HEK293 (cell line): ENCODE measurements at regions not wholly inside any gene's neighbourhood (a gene's known extent, or its start where the extent isn't known, plus 50 kb on each side); places are given as distances from the start of the nearest gene placed in this dataset.

ENCODE experiments used
- CTCF ChIA-PET: fragments of 350-600 bp; formaldehyde crosslinking; extraction: SDS; loops from one replicate; lab custom pipeline; 2021; ENCODE audit warnings: antibody characterized with exemption; lab: Yijun Ruan, JAX
- POLR2A ChIA-PET: fragments of 300-600 bp; formaldehyde crosslinking; extraction: SDS; loops from one replicate; lab custom pipeline; 2020; ENCODE audit warnings: antibody characterized with exemption, inconsistent platforms; lab: Yijun Ruan, JAX
- H3K27ac ChIP-seq: fragments of 200-500 bp; sonication (Bioruptor generic); 2 replicates; pipeline ENCODE4 v1.5.1; 2014; ENCODE audit warnings: low read depth, low read length, control low read depth, inconsistent platforms; ENCODE audit errors: extremely low read depth
- H3K36me3 ChIP-seq, 2 experiments: fragments of 200-500 bp in 1 of 2; sonication (Bioruptor generic) in 1 of 2; 1 replicate in 1 of 2; 2 replicates in 1 of 2; pipeline ENCODE4 v1.5.1; 2014 to 2017; ENCODE audit warnings: inconsistent platforms in 2 of 2, low read length in 2 of 2; ENCODE audit not compliant: control insufficient read depth in 2 of 2, insufficient read depth in 1 of 2
- H3K4me1 ChIP-seq: fragments of 200-500 bp; sonication (Bioruptor generic); 2 replicates; pipeline ENCODE4 v1.5.1; 2014; ENCODE audit warnings: mild to moderate bottlenecking, low read length, inconsistent platforms; ENCODE audit not compliant: control insufficient read depth, insufficient read depth
- H3K4me3 ChIP-seq: 2 replicates; pipeline ENCODE4 v1.5.1; 2011; ENCODE audit warnings: low read depth, mild to moderate bottlenecking, control low read depth, low read length, moderate library complexity
- H3K9me3 ChIP-seq: fragments of 200-500 bp; sonication (Bioruptor generic); 2 replicates; pipeline ENCODE4 v1.5.1; 2014; ENCODE audit warnings: low read depth, low read length, inconsistent platforms; ENCODE audit not compliant: control insufficient read depth, insufficient read depth
- FEZF1 ChIP-seq: fragments of 450-650 bp; formaldehyde crosslinking; IDR thresholded peaks from 2 replicates; pipeline ENCODE4 v1.5.1; 2016; ENCODE audit warnings: missing biosample characterization, missing genetic modification characterization
- GLI4 ChIP-seq: fragments of 450-650 bp; formaldehyde crosslinking; IDR thresholded peaks from 2 replicates; pipeline ENCODE4 v1.5.1; 2016; ENCODE audit warnings: missing biosample characterization, missing genetic modification characterization
- KLF8 ChIP-seq: fragments of 450-650 bp; formaldehyde crosslinking; IDR thresholded peaks from 2 replicates; pipeline ENCODE4 v1.5.1; 2016; ENCODE audit warnings: missing biosample characterization, missing genetic modification characterization
- PRDM1 ChIP-seq: fragments of 450-650 bp; formaldehyde crosslinking; IDR thresholded peaks from 2 replicates; pipeline ENCODE4; 2016; ENCODE audit warnings: missing biosample characterization, missing genetic modification characterization
- SP2 ChIP-seq: fragments of 450-650 bp; formaldehyde crosslinking; IDR thresholded peaks from 2 replicates; pipeline ENCODE4 v1.5.1; 2016; ENCODE audit warnings: missing biosample characterization, missing genetic modification characterization
- SP7 ChIP-seq: fragments of 450-650 bp; formaldehyde crosslinking; IDR thresholded peaks from 2 replicates; pipeline ENCODE4 v1.5.1; 2016; ENCODE audit warnings: missing biosample characterization, missing genetic modification characterization
- ZBTB11 ChIP-seq: fragments of 450-650 bp; formaldehyde crosslinking; conservative IDR thresholded peaks from 2 replicates; pipeline ENCODE4 v1.5.1; 2016; ENCODE audit warnings: low read depth, missing biosample characterization, missing genetic modification characterization
- ZBTB44 ChIP-seq: fragments of 450-650 bp; IDR thresholded peaks from 2 replicates; pipeline ENCODE4 v1.5.1; 2018; ENCODE audit warnings: missing biosample characterization, mild to moderate bottlenecking, missing genetic modification characterization
- ZBTB49 ChIP-seq: fragments of 450-650 bp; formaldehyde crosslinking; IDR thresholded peaks from 2 replicates; pipeline ENCODE4 v1.5.1; 2016; ENCODE audit warnings: missing biosample characterization, missing genetic modification characterization, low read depth
- ZEB2 ChIP-seq: fragments of 450-650 bp; formaldehyde crosslinking; IDR thresholded peaks from 2 replicates; pipeline ENCODE4 v1.5.1; 2016; ENCODE audit warnings: missing biosample characterization, missing genetic modification characterization
- ZFP3 ChIP-seq: fragments of 450-650 bp; formaldehyde crosslinking; IDR thresholded peaks from 2 replicates; pipeline ENCODE4 v1.5.1; 2016; ENCODE audit warnings: low read depth, missing biosample characterization, missing genetic modification characterization
- ZFP37 ChIP-seq: fragments of 450-650 bp; formaldehyde crosslinking; IDR thresholded peaks from 2 replicates; pipeline ENCODE4 v1.5.1; 2016; ENCODE audit warnings: missing biosample characterization, missing genetic modification characterization
- ZNF121 ChIP-seq: fragments of 450-650 bp; formaldehyde crosslinking; IDR thresholded peaks from 2 replicates; pipeline ENCODE4 v1.5.1; 2016; ENCODE audit warnings: missing biosample characterization, missing genetic modification characterization
- ZNF138 ChIP-seq: fragments of 450-650 bp; formaldehyde crosslinking; IDR thresholded peaks from 2 replicates; pipeline ENCODE4 v1.5.1; 2016; ENCODE audit warnings: missing biosample characterization, missing genetic modification characterization, borderline replicate concordance
- ZNF266 ChIP-seq: fragments of 450-650 bp; formaldehyde crosslinking; IDR thresholded peaks from 2 replicates; pipeline ENCODE4 v1.5.1; 2016; ENCODE audit warnings: missing biosample characterization, missing genetic modification characterization, low read depth
- ZNF311 ChIP-seq: fragments of 450-650 bp; formaldehyde crosslinking; IDR thresholded peaks from 2 replicates; pipeline ENCODE4 v1.5.1; 2017; ENCODE audit warnings: missing biosample characterization, missing genetic modification characterization, borderline replicate concordance
- ZNF335 ChIP-seq: fragments of 450-650 bp; formaldehyde crosslinking; conservative IDR thresholded peaks from 2 replicates; pipeline ENCODE4 v1.5.1; 2016; ENCODE audit warnings: missing biosample characterization, missing genetic modification characterization
- ZNF341 ChIP-seq: fragments of 450-650 bp; formaldehyde crosslinking; IDR thresholded peaks from 2 replicates; pipeline ENCODE4; 2016; ENCODE audit warnings: low read depth, missing biosample characterization, missing genetic modification characterization
- ZNF350 ChIP-seq: fragments of 450-650 bp; formaldehyde crosslinking; IDR thresholded peaks from 2 replicates; pipeline ENCODE4 v1.5.0; 2017; ENCODE audit warnings: missing biosample characterization, mild to moderate bottlenecking, missing genetic modification characterization
- ZNF391 ChIP-seq: fragments of 450-650 bp; formaldehyde crosslinking; IDR thresholded peaks from 2 replicates; pipeline ENCODE4 v1.5.1; 2016; ENCODE audit warnings: low read depth, missing biosample characterization, missing genetic modification characterization, borderline replicate concordance
- ZNF629 ChIP-seq: fragments of 450-650 bp; formaldehyde crosslinking; IDR thresholded peaks from 2 replicates; pipeline ENCODE4 v1.5.1; 2017; ENCODE audit warnings: missing biosample characterization, missing genetic modification characterization
- ZNF660 ChIP-seq: fragments of 450-650 bp; IDR thresholded peaks from 2 replicates; pipeline ENCODE4 v1.5.1; 2018; ENCODE audit warnings: missing biosample characterization, mild to moderate bottlenecking, missing genetic modification characterization
- ZNF677 ChIP-seq: fragments of 450-650 bp; IDR thresholded peaks from 2 replicates; pipeline ENCODE4 v1.5.0; 2018; ENCODE audit warnings: missing biosample characterization, mild to moderate bottlenecking, missing genetic modification characterization, moderate library complexity
- ZNF747 ChIP-seq: fragments of 450-650 bp; formaldehyde crosslinking; IDR thresholded peaks from 2 replicates; pipeline ENCODE4 v1.5.1; 2016; ENCODE audit warnings: missing biosample characterization, missing genetic modification characterization
- ZNF837 ChIP-seq: fragments of 450-650 bp; formaldehyde crosslinking; IDR thresholded peaks from 2 replicates; pipeline ENCODE4 v1.5.1; 2016; ENCODE audit warnings: missing biosample characterization, missing genetic modification characterization

GRCh38 chr12:90512518-90512917 is 442.5 kb downstream of the CCER1 start:
- no peaks in the 10 kb centered on the region for H3K9me3 ChIP-seq
- ChIA-PET POLR2A (no interaction called here), CTCF (no interaction called here)
- no peaks in the 10 kb centered on the region for H3K4me1 ChIP-seq
- TF ChIP-seq ZNF677 (no peak), GLI4 (no peak), ZNF350 (tag by site-specific recombination) (no peak)
- no peak overlapping the region for H3K27ac ChIP-seq
- H3K4me3 ChIP-seq, result no peak overlapping the region
- H3K36me3 ChIP-seq, result no peaks in the 10 kb centered on the region

- TF ChIP-seq SP2 (tag by site-specific recombination) (no peak), PRDM1 (tag by site-specific recombination) (no peak), ZNF266 (tag by site-specific recombination) (no peak), SP7 (tag by site-specific recombination) (peak; percentile 45; the same call in 1 of the 2 replicates)
- TF ChIP-seq, all 188 proteins: peak for 1
- H3K4me1 ChIP-seq, result no peaks in the 10 kb centered on the region
- H3K36me3 ChIP-seq, result no peaks in the 10 kb centered on the region
- no peak overlapping the region for H3K27ac ChIP-seq
- ChIA-PET CTCF (no interaction called here), POLR2A (no interaction called here)
- H3K4me3 ChIP-seq, result no peak overlapping the region
- H3K9me3 ChIP-seq, result no peaks in the 10 kb centered on the region
Measured at GRCh38 chr12:90510948-90511347, 444.0 kb downstream of the CCER1 start.

- TF ChIP-seq ZNF837 (tag by site-specific recombination) (no peak), ZNF121 (tag by site-specific recombination) (no peak), ZNF335 (tag by site-specific recombination) (no peak), FEZF1 (no peak), ZEB2 (tag by site-specific recombination) (no peak), KLF8 (no peak), ZNF138 (tag by site-specific recombination) (no peak), ZBTB44 (tag by site-specific recombination) (no peak), PRDM1 (tag by site-specific recombination) (no peak), ZNF747 (no peak), ZFP37 (tag by site-specific recombination) (no peak), ZNF629 (tag by site-specific recombination) (no peak), ZFP3 (no peak)
Measured at GRCh38 chr12:90504806-90505205, 450.2 kb downstream of the CCER1 start.

GRCh38 chr12:90502070-90502469 is 452.9 kb downstream of the CCER1 start:
- Histone ChIP-seq H3K4me1 (no peaks in the 10 kb centered on the region), H3K9me3 (no peaks in the 10 kb centered on the region), H3K36me3 (no peaks in the 10 kb centered on the region), H3K4me3 (no peak overlapping the region), H3K27ac (no peak overlapping the region)
- ChIA-PET POLR2A (no interaction called here), CTCF (no interaction called here)
- TF ChIP-seq ZBTB11 (tag by site-specific recombination) (no peak), ZNF660 (tag by site-specific recombination) (no peak), ZNF341 (tag by site-specific recombination) (no peak), ZBTB49 (tag by site-specific recombination) (no peak), ZNF311 (tag by site-specific recombination) (no peak), ZNF391 (tag by site-specific recombination) (no peak)

More at GRCh38 chr12:90504806-90505205, 450.2 kb downstream of the CCER1 start:
- Histone ChIP-seq H3K4me3 (no peak overlapping the region), H3K27ac (no peak overlapping the region), H3K9me3 (no peaks in the 10 kb centered on the region), H3K4me1 (no peaks in the 10 kb centered on the region), H3K36me3 (no peaks in the 10 kb centered on the region)
- ChIA-PET POLR2A (no interaction called here), CTCF (interaction anchor here (0.6 kb wide), 1 partner anchor 200 kb away, joined by 3 read pairs; no protein-coding TSS in a partner anchor)
